ENCODE measurements at regions not wholly inside any gene's neighbourhood (a gene's known extent, or its start where the extent isn't known, plus 50 kb on each side); places are given as distances from the start of the nearest gene placed in this dataset.

- no peak for ATAC-seq
- Histone ChIP-seq H3K4me1 (ENCODE audit: control insufficient read depth, insufficient read depth, low read length) (no peaks in the 10 kb centered on the region), H3K27ac (ENCODE audit: control insufficient read depth, insufficient read depth) (no peak overlapping the region), H3K9ac (ENCODE audit: control insufficient read depth, insufficient read depth, low read length) (no peak overlapping the region), H3K9me3 (replicated peaks; ENCODE audit: control insufficient read depth, insufficient read depth, low read length) (no peaks in the 10 kb centered on the region), H3K27me3 (replicated peaks in 1 of 2; ENCODE audit: control insufficient read depth in 2 of 2, insufficient read depth in 2 of 2, low read length in 1 of 2) (no peaks in the 10 kb centered on the region), H4K20me1 (ENCODE audit: control insufficient read depth, insufficient read depth) (no peaks in the 10 kb centered on the region), H3K79me2 (ENCODE audit: control insufficient read depth, insufficient read depth, low read length) (no peaks in the 10 kb centered on the region), H3K4me2 (ENCODE audit: control insufficient read depth, insufficient read depth) (no peak overlapping the region), H3K36me3 (ENCODE audit: control insufficient read depth in 2 of 2, insufficient read depth in 2 of 2, low read length in 1 of 2) (no peaks in the 10 kb centered on the region), H3K4me3 (no peak overlapping the region), H2AFZ (ENCODE audit: control insufficient read depth, low read depth, low read length) (no peak overlapping the region)
- 3% methylated on average over 2 of the region's 2 CpGs for WGBS (ENCODE audit: insufficient coverage, insufficient replicate concordance, low lambda C conversion rate, missing lambda C conversion rate)
- RAD21 ChIA-PET (ENCODE audit: unreplicated experiment) = no interaction called here
- TF ChIP-seq E4F1 (IDR thresholded peaks at IDR 0.05; ENCODE audit: borderline replicate concordance, partially characterized antibody) (no peak), ZNF24 (IDR thresholded peaks at IDR 0.05) (no peak), ZNF592 (IDR thresholded peaks at IDR 0.05) (no peak), ZNF274 (IDR thresholded peaks at IDR 0.05; ENCODE audit: insufficient read depth, insufficient read length) (no peak), POLR2A (IDR thresholded peaks at IDR 0.05; ENCODE audit: low read depth, low read length) (no peak), POU2F2 (IDR thresholded peaks at IDR 0.05; ENCODE audit: borderline replicate concordance, low read depth, low read length) (no peak), YY1 (IDR thresholded peaks at IDR 0.05; ENCODE audit: low read depth, low read length) (no peak), CHD2 (IDR thresholded peaks at IDR 0.05; ENCODE audit: borderline replicate concordance, low read depth, low read length) (no peak), HDAC2 (IDR thresholded peaks at IDR 0.05) (no peak), MTA2 (IDR thresholded peaks at IDR 0.05; ENCODE audit: low read depth) (no peak), POLR2AphosphoS2 (IDR thresholded peaks at IDR 0.05; ENCODE audit: low read depth, low read length) (no peak), PBX3 (IDR thresholded peaks at IDR 0.05; ENCODE audit: insufficient replicate concordance, low read depth, low read length) (no peak)
- in situ Hi-C loops (cut with MboI) (no loop called here), intact Hi-C loops (cut with micrococcal nuclease; ENCODE audit: unreplicated experiment) (no loop called here)
- no peak for DNase-seq (ENCODE audit: low read depth, low spot score)
- FAIRE-seq = no peak
- POLR2A ChIA-PET = no interaction called here
- CTCF ChIA-PET = no interaction called here
- SMC1A ChIA-PET (ENCODE audit: uncharacterized antibody, unreplicated experiment) = no interaction called here
- no TSS peak for BruUV-seq (replicated peaks)
Observed at GRCh38 chr3:65060904-65061303, 373.1 kb upstream of the ADAMTS9 start.

Data from GM12878 (cell line).